Fibroblast of lung (primary cell): ENCODE measurements at regions not wholly inside any gene's neighbourhood (a gene's known extent, or its start where the extent isn't known, plus 50 kb on each side); places are given as distances from the start of the nearest gene placed in this dataset.
A peak's percentile ranks its signal among the peaks of the same experiment; 100 is the strongest.

Source experiments
- DNase-seq, 2 donors: peaks; one replicate each; pipeline versions ENCODE4 v3.0.0 to v3.0.0-alpha.2; 2010; ENCODE audit warnings: low read depth in 2 of 2
- H2AFZ ChIP-seq: 2 replicates; pipeline ENCODE4 v1.5.1; 2012; ENCODE audit warnings: low read length, control low read depth, inconsistent platforms
- H3K27ac ChIP-seq: 2 replicates; pipeline ENCODE4 v1.5.1; 2011; ENCODE audit warnings: low read length, control low read depth; ENCODE audit not compliant: insufficient read depth
- H3K27me3 ChIP-seq: 2 replicates; pipeline ENCODE4 v1.5.1; 2011; ENCODE audit warnings: mild to moderate bottlenecking, low read length; ENCODE audit not compliant: control insufficient read depth, insufficient read depth
- H3K36me3 ChIP-seq: 2 replicates; pipeline ENCODE4 v1.5.1; 2011; ENCODE audit warnings: low read length; ENCODE audit not compliant: control insufficient read depth, insufficient read depth
- H3K4me1 ChIP-seq: 2 replicates; pipeline ENCODE4 v1.5.1; 2011; ENCODE audit warnings: low read length; ENCODE audit not compliant: control insufficient read depth, insufficient read depth; ENCODE audit errors: extremely low read depth
- H3K4me2 ChIP-seq: 2 replicates; pipeline ENCODE4 v1.5.1; 2011; ENCODE audit warnings: low read length, control low read depth; ENCODE audit not compliant: insufficient read depth; ENCODE audit errors: extremely low read depth
- H3K4me3 ChIP-seq, 4 experiments: fragments of 200-600 bp in 1 of 4; sonication (generic) in 1 of 4; replicated peaks in 1 of 4; 2 replicates each; pipeline ENCODE4 v1.5.1; 2011 to 2016; ENCODE audit warnings: low read length in 4 of 4, low read depth in 3 of 4, mild to moderate bottlenecking in 3 of 4, control low read depth in 2 of 4, inconsistent platforms in 1 of 4, mixed read lengths in 1 of 4; ENCODE audit not compliant: insufficient read depth in 1 of 4; ENCODE audit errors: control extremely low read depth in 1 of 4
- H3K79me2 ChIP-seq: 2 replicates; pipeline ENCODE4 v1.5.1; 2012; ENCODE audit warnings: mild to moderate bottlenecking, low read length, inconsistent platforms; ENCODE audit not compliant: control insufficient read depth, insufficient read depth
- H3K9ac ChIP-seq: 2 replicates; pipeline ENCODE4 v1.5.1; 2011; ENCODE audit warnings: mild to moderate bottlenecking, low read length, control low read depth; ENCODE audit not compliant: insufficient read depth
- H3K9me3 ChIP-seq: 2 replicates; pipeline ENCODE4 v1.5.1; 2012; ENCODE audit warnings: low read depth, low read length; ENCODE audit not compliant: control insufficient read depth, insufficient read depth
- H4K20me1 ChIP-seq: 2 replicates; pipeline ENCODE4 v1.5.1; 2011; ENCODE audit warnings: low read length; ENCODE audit not compliant: control insufficient read depth, insufficient read depth; ENCODE audit errors: extremely low read depth
- EZH2 ChIP-seq: IDR thresholded peaks from 2 replicates; pipeline ENCODE4 v1.5.1; 2012; ENCODE audit warnings: low read length, control low read depth, mild to moderate bottlenecking; ENCODE audit errors: missing control alignments
- TF ChIP-seq, protein P1 (sequence below), 2 donors: IDR thresholded peaks in 1 of 2; conservative IDR thresholded peaks in 1 of 2; 1 replicate in 1 of 2; 2 replicates in 1 of 2; pipeline ENCODE4 v1.5.1; 2011 to 2012; ENCODE audit warnings: low read length in 2 of 2, control low read depth in 1 of 2, inconsistent platforms in 1 of 2, low read depth in 1 of 2, mild to moderate bottlenecking in 1 of 2

DNA sequence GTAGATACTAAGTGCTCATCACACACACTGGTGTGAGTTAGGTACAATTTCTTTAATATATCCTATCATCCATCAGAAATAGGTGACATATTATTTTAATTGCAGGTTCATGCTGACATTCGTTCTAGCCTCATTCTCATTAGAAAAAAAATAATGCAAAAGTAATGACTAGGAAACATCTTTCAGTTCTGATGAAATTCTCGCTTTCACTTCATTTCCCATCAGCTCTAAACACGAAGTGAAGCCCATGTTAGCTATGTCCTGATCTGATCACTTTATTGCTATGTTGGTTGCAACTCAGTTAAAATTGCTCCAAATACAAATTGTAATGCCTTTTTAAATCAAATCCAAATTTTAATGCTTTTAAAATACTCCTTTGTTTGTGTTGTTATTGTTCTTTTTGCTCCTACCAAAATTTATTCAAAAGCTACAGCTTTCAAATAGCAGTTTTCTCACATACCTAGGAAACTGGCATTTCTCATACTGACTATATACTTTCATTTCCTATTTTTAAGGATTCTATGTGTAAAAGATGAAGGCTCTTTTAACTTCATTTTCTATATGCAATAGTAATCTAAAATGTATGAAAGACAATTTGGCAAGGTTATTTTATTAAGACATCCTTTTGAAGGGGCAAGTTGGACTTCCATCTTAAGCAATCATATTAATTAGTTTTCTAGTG is 1237.8 kb upstream of the ACO1 start:
- Histone ChIP-seq H3K36me3 (no peaks in the 10 kb centered on the region), H3K27ac (no peak overlapping the region), H3K9me3 (no peaks in the 10 kb centered on the region), H3K4me2 (no peak overlapping the region), H2AFZ (no peak overlapping the region), H3K27me3 (no peaks in the 10 kb centered on the region), H3K4me1 (no peaks in the 10 kb centered on the region), H3K4me3 (no peak overlapping the region), H3K9ac (no peak overlapping the region), H4K20me1 (no peaks in the 10 kb centered on the region), H3K79me2 (no peaks in the 10 kb centered on the region)
- TF ChIP-seq, protein P1, sequence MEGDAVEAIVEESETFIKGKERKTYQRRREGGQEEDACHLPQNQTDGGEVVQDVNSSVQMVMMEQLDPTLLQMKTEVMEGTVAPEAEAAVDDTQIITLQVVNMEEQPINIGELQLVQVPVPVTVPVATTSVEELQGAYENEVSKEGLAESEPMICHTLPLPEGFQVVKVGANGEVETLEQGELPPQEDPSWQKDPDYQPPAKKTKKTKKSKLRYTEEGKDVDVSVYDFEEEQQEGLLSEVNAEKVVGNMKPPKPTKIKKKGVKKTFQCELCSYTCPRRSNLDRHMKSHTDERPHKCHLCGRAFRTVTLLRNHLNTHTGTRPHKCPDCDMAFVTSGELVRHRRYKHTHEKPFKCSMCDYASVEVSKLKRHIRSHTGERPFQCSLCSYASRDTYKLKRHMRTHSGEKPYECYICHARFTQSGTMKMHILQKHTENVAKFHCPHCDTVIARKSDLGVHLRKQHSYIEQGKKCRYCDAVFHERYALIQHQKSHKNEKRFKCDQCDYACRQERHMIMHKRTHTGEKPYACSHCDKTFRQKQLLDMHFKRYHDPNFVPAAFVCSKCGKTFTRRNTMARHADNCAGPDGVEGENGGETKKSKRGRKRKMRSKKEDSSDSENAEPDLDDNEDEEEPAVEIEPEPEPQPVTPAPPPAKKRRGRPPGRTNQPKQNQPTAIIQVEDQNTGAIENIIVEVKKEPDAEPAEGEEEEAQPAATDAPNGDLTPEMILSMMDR (conservative IDR thresholded peaks at IDR 0.05 in 1 of 2, IDR thresholded peaks at IDR 0.05 in 1 of 2; ENCODE audit: low read depth in 1 of 2, low read length in 2 of 2), result no peak
- TF ChIP-seq EZH2, result no peak
- DNase-seq, result no peak

DNA sequence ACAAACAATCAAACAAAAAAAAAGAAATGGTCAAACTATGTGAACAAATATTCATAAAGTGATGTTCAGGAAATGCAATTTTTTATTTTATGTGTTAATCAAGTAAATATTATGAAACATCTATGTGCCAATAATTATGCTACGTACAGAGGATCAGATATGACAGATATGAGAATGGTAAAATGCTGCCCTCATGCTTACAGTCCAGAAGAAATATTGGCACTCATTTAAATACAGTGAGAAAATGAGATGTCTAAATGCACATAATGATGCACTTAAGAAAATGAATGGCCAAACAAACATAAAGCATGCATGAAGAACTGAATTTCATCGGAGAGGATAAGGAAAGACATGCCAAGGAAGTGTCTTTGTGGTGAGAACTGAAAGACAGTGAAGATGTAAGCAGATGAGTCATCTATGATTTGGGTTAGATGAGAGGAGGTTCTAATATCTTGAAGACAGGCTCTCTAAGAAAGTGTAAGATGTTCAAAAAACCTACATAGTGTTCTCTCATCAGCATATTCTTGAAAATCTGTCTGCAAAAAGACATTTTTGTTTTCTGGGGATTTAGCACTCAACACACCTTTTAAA is 1231.1 kb upstream of the ACO1 start:
- H3K4me2 ChIP-seq, result no peak overlapping the region
- TF ChIP-seq, protein P1 (conservative IDR thresholded peaks at IDR 0.05 in 1 of 2, IDR thresholded peaks at IDR 0.05 in 1 of 2; ENCODE audit: low read depth in 1 of 2, low read length in 2 of 2), result no peak
- TF ChIP-seq EZH2, result no peak
- no peaks in the 10 kb centered on the region for H4K20me1 ChIP-seq
- H3K4me1 ChIP-seq, result no peaks in the 10 kb centered on the region
- H3K36me3 ChIP-seq, result no peaks in the 10 kb centered on the region
- no peaks in the 10 kb centered on the region for H3K27me3 ChIP-seq
- no peak overlapping the region for H3K27ac ChIP-seq
- no peaks in the 10 kb centered on the region for H3K79me2 ChIP-seq
- H3K9me3 ChIP-seq, result no peaks in the 10 kb centered on the region
- no peak overlapping the region for H2AFZ ChIP-seq
- no peak overlapping the region for H3K9ac ChIP-seq
- H3K4me3 ChIP-seq, result no peak overlapping the region
- peak; percentile 13 to 26 for DNase-seq

DNA sequence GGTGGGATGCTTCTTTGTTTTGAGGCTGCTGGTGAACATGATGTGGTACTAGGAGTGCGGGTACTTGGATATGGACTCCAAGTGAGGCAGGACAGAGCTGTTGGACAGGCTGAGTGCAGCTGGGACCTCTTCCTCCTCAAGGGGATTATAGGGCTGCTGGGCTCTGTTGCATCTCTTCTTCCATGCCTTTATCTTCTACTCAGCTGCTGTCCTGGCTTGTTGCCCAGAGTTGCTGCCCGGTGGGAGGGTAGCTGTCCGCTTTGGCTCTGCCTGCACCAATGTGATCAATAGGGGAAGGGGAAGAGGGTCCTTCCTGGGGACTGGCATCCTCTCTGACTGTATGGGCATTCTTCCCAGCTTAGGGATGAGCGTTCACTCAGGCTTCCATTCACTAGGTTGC is 1217.9 kb upstream of the ACO1 start:
- TF ChIP-seq, protein P1 (conservative IDR thresholded peaks at IDR 0.05 in 1 of 2, IDR thresholded peaks at IDR 0.05 in 1 of 2; ENCODE audit: low read depth in 1 of 2, low read length in 2 of 2), result no peak
- TF ChIP-seq EZH2, result no peak
- Histone ChIP-seq H3K27me3 (no peaks in the 10 kb centered on the region), H3K4me3 (no peak overlapping the region), H3K79me2 (no peaks in the 10 kb centered on the region), H2AFZ (no peak overlapping the region), H3K27ac (no peak overlapping the region), H3K36me3 (no peaks in the 10 kb centered on the region), H3K4me1 (no peaks in the 10 kb centered on the region), H3K9me3 (no peaks in the 10 kb centered on the region), H3K4me2 (no peak overlapping the region), H3K9ac (no peak overlapping the region), H4K20me1 (no peaks in the 10 kb centered on the region)
- DNase-seq, result no peak
